Activated CD4-positive, alpha-beta memory T cell treated with anti-CD3 and anti-CD28 coated beads for 36 hours (primary cell): ENCODE measurements at regions not wholly inside any gene's neighbourhood (a gene's known extent, or its start where the extent isn't known, plus 50 kb on each side); places are given as distances from the start of the nearest gene placed in this dataset.
"Not testable (repeated sequence)": the region's sequence is repeated elsewhere in the genome, so short reads cannot be mapped to it uniquely, and the experiment has no call there.

Source experiments
- CTCF ChIA-PET: fragments of 350-600 bp; sonication (Branson Sonifier 250); formaldehyde crosslinking; loops from one replicate; lab custom pipeline; 2021; ENCODE audit warnings: antibody characterized with exemption, inconsistent platforms; lab: Charles Lee
- POLR2A ChIA-PET: fragments of 350-600 bp; sonication (Branson Sonifier 250); formaldehyde crosslinking; loops from one replicate; lab custom pipeline; 2021; ENCODE audit warnings: antibody characterized with exemption; lab: Charles Lee
- DNase-seq: peaks from one replicate; pipeline ENCODE4 v3.0.0-alpha.2; 2020
- H3K27ac Mint-ChIP-seq: one replicate; pipeline ENCODE4 v1.8.0; 2021; ENCODE audit warnings: mixed read lengths
- H3K27me3 Mint-ChIP-seq: one replicate; pipeline ENCODE4 v1.8.0; 2021; ENCODE audit warnings: mixed read lengths
- H3K36me3 Mint-ChIP-seq: one replicate; pipeline ENCODE4 v1.8.0; 2021; ENCODE audit warnings: mixed read lengths
- H3K4me1 Mint-ChIP-seq: one replicate; pipeline ENCODE4 v1.8.0; 2021; ENCODE audit warnings: low read depth, mixed read lengths
- H3K4me3 Mint-ChIP-seq: one replicate; pipeline ENCODE4 v1.8.0; 2021; ENCODE audit warnings: mild to moderate bottlenecking, mixed read lengths
- H3K9me3 Mint-ChIP-seq: one replicate; pipeline ENCODE4 v1.8.0; 2021; ENCODE audit warnings: mixed read lengths
- intact Hi-C: fragments of 100-400 bp; cut with micrococcal nuclease; formaldehyde crosslinking; loops from one replicate; pipeline ENCODE4 v1.15.1; 2023

DNA sequence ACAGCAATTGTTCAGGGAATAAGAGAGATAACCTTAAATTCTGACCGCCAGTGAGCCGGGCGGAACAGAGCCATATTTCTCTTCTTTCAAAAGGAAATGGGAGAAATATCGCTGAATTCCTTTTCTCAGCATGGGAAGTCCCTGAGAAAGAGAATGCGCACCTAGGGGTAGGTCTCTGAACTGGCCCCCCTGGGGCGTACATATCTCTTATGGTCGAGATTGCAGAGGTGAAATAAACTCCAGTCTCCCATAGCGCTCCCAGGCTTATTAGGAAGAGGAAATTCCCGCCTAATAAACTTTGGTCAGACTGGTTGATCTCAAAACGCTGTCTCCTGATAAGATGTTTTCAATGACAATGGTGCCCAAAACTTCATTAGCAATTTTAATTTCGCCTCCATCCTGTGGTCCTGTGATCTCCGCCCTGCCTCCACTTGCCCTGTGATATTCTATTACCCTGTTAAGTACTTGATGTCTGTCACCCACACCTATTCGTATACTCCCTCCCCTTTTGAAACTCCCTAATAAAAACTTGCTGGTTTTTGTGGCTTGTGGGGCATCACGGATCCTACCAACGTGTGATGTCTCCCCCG lies 195.8 kb upstream of the HMCN1 start:
- H3K9me3 Mint-ChIP-seq, H3K36me3 Mint-ChIP-seq, H3K4me3 Mint-ChIP-seq, H3K27ac Mint-ChIP-seq, DNase-seq, POLR2A ChIA-PET, H3K4me1 Mint-ChIP-seq, H3K27me3 Mint-ChIP-seq, CTCF ChIA-PET, intact Hi-C loops: not testable (repeated sequence)

DNA sequence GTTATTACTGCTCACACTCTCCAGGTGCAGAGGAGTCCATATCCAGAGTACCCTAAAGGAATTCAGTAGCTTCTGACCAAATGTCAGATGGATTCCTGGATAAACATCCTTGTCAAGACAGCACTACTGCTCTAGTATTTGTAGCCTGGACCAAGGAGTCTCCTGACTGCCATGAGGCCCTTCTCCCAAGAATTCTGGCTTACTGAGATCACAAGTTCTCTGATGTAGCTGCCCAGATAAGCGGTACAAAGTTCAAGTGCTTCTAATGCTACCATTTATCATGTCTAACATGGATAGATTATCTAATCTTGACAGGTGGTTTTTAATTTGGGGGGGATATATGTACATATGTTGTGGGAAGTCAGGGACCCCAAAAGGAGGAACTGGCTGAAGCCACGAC lies 196.6 kb upstream of the HMCN1 start:
- no peaks in the 10 kb centered on the region for H3K36me3 Mint-ChIP-seq
- H3K27me3 Mint-ChIP-seq: no peaks in the 10 kb centered on the region
- peaks cover 8% of the 10 kb centered on the region for H3K4me1 Mint-ChIP-seq
- CTCF ChIA-PET: interaction anchor here (0.9 kb wide), 1 partner anchor 14 kb away, joined by 3 read pairs; no protein-coding TSS in a partner anchor
- H3K4me3 Mint-ChIP-seq: no peak overlapping the region
- H3K9me3 Mint-ChIP-seq: peaks cover 8% of the 10 kb centered on the region
- no peak overlapping the region for H3K27ac Mint-ChIP-seq
- intact Hi-C loops: no loop called here
- POLR2A ChIA-PET: no interaction called here
- DNase-seq: no peak

DNA sequence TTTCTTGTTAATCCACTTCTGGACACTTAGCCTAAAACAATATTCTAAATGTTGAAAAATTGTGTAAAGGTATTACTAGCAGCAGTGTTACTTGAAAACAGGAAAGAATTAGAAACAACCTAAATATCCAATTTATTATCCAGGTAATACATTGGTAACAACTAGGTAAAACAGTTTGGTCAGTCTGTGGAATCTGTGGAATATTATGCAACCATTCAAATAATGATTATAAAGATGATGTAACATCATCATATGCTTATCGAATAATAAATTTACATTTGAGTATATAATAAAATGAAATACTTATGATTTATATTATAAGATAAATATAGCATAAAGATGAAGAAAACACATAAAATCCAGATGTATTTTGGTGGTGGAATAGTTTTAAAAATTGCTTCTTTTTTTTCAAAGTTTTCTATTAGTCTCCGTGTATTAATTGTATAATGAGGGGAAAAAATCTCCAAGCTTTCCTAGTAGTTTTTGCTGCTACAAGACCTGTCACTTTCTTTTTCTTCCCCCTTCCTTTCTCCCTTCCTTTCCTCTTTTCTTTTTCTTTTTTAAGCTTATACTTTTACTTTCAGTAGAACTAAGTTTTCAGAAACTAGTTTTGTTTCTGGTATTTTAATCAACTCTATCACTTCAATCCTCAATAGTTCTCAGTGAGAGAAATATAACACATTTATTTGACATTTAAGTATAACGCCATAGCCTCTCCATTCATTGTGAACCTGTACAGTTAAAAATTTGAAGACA lies 197.8 kb upstream of the HMCN1 start:
- intact Hi-C loops: no loop called here
- Mint-ChIP-seq H3K36me3 (no peaks in the 10 kb centered on the region), H3K4me1 (peaks cover 8% of the 10 kb centered on the region), H3K9me3 (peaks cover 8% of the 10 kb centered on the region), H3K27ac (no peak overlapping the region), H3K4me3 (no peak overlapping the region), H3K27me3 (no peaks in the 10 kb centered on the region)
- CTCF ChIA-PET: interaction anchor here (0.9 kb wide), 1 partner anchor 14 kb away, joined by 3 read pairs; no protein-coding TSS in a partner anchor
- POLR2A ChIA-PET: no interaction called here
- no peak for DNase-seq

DNA sequence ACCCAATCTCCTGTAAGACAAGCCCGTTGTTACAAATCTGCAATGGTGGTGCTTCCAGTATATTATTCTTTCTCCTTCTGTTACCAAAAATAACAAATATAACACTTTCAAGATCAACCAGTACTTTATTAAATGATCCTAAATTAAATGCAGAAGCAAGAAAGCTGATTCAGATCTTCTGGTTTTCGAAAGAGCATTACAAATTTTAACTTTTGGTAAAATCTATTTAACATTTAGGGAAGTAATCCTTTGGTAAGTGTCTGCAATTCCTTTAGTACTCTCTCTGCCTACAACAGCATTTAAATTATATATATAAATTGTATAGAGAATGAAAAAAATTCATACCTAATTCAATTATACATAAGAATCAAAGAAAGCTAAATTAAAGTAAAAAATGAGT lies 198.6 kb upstream of the HMCN1 start:
- Mint-ChIP-seq H3K9me3 (peaks cover 8% of the 10 kb centered on the region), H3K27ac (no peak overlapping the region), H3K27me3 (no peaks in the 10 kb centered on the region), H3K4me1 (peaks cover 8% of the 10 kb centered on the region), H3K4me3 (no peak overlapping the region), H3K36me3 (no peaks in the 10 kb centered on the region)
- intact Hi-C loops: no loop called here
- ChIA-PET CTCF (no interaction called here), POLR2A (no interaction called here)
- no peak for DNase-seq

DNA sequence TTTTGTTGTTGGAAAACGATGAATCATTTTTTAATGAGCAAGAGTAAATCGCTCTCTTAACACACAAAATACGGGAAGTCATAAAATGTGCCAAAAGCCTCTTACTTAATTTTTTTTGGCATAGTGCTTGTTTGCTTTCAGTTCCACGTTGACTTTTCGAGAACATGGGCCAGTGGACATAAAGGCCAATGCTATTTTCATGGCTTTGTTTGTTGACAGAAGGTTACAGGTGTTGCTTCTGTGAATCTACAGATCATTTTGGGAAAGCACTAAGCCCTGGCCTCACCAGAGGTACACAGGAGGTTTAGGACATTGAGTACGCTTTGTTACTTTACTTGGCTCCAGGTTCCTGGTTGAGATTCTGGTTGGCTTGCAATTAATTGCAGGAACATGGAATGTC lies 199.4 kb upstream of the HMCN1 start:
- intact Hi-C loops: loop anchor here (5.0 kb wide), 1 partner anchor 48 kb away; no protein-coding TSS in a partner anchor
- H3K36me3 Mint-ChIP-seq: no peaks in the 10 kb centered on the region
- no peak overlapping the region for H3K27ac Mint-ChIP-seq
- DNase-seq: no peak
- ChIA-PET POLR2A (no interaction called here), CTCF (no interaction called here)
- no peaks in the 10 kb centered on the region for H3K27me3 Mint-ChIP-seq
- H3K4me3 Mint-ChIP-seq: no peak overlapping the region
- peaks cover 7% of the 10 kb centered on the region for H3K4me1 Mint-ChIP-seq
- H3K9me3 Mint-ChIP-seq: peaks cover 7% of the 10 kb centered on the region

DNA sequence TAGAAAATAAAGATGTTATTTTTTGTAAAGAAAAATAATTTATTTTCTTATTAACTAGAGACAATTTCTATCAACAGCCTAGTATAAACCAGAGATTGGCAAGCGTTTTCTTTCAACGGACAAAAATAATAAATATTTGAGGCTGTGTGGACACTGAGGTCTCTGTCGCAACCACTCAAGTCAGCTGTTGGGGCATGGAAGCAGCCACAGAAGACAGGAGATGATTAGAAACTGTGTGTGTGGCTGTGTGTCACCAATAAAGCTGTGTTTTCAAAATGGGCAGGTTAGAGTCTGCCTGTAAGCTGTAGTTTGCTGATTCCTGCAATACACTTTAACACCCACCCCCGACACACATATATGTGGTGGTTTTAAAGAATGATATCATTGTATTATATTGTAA lies 200.6 kb upstream of the HMCN1 start:
- Mint-ChIP-seq H3K27me3 (no peaks in the 10 kb centered on the region), H3K36me3 (no peaks in the 10 kb centered on the region), H3K9me3 (no peaks in the 10 kb centered on the region), H3K27ac (no peak overlapping the region), H3K4me1 (no peaks in the 10 kb centered on the region), H3K4me3 (no peak overlapping the region)
- POLR2A ChIA-PET: no interaction called here
- intact Hi-C loops: loop anchor here (5.0 kb wide), 1 partner anchor 49 kb away; no protein-coding TSS in a partner anchor
- CTCF ChIA-PET: no interaction called here
- no peak for DNase-seq

DNA sequence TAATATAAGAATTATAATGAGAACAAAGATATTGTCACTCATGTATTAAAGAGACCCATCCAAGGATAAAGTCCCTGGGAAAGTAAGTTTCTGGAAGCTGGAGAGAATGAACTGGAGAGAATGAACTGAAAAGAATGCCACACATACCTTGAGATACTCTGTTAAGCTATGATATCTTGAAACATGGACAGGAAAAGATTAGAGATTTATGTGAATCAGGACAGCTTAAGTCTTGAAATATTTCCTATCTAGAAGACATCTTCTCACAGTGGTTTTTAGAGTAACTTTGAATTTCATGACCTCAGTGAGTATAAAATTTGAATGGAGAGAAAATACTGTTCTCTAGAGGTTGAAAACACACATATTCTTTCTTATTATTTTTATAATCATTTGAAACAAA lies 201.3 kb upstream of the HMCN1 start:
- ChIA-PET CTCF (no interaction called here), POLR2A (no interaction called here)
- no peaks in the 10 kb centered on the region for H3K27me3 Mint-ChIP-seq
- no peak for DNase-seq
- H3K36me3 Mint-ChIP-seq: no peaks in the 10 kb centered on the region
- intact Hi-C loops: loop anchor here (5.0 kb wide), 1 partner anchor 49 kb away; no protein-coding TSS in a partner anchor
- no peak overlapping the region for H3K27ac Mint-ChIP-seq
- no peaks in the 10 kb centered on the region for H3K9me3 Mint-ChIP-seq
- no peaks in the 10 kb centered on the region for H3K4me1 Mint-ChIP-seq
- H3K4me3 Mint-ChIP-seq: no peak overlapping the region

DNA sequence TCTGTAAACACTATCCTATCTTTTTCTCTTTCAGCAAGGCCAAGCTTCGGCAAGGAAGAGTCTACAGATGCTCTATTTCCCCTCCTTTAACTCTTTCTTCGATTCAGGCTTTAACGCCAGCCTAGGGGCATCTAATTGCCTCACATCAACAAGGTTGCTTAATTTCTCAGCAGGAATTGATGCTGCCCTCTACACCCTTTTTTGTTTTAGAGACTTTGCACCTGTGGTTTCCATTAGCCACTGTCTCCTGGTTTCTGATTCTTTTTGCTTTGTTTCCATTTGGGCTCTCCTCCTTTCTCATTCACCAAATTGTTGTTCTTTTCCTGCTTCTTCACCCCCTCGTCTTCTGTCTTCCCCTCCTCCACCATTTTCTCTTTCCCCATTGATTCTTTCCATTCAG lies 202.4 kb upstream of the HMCN1 start:
- DNase-seq: no peak
- intact Hi-C loops: loop anchor here (5.0 kb wide), 1 partner anchor 50 kb away; no protein-coding TSS in a partner anchor
- Mint-ChIP-seq H3K36me3 (no peaks in the 10 kb centered on the region), H3K4me1 (no peaks in the 10 kb centered on the region), H3K4me3 (no peak overlapping the region), H3K27me3 (no peaks in the 10 kb centered on the region), H3K27ac (no peak overlapping the region), H3K9me3 (no peaks in the 10 kb centered on the region)
- POLR2A ChIA-PET: no interaction called here
- CTCF ChIA-PET: no interaction called here

DNA sequence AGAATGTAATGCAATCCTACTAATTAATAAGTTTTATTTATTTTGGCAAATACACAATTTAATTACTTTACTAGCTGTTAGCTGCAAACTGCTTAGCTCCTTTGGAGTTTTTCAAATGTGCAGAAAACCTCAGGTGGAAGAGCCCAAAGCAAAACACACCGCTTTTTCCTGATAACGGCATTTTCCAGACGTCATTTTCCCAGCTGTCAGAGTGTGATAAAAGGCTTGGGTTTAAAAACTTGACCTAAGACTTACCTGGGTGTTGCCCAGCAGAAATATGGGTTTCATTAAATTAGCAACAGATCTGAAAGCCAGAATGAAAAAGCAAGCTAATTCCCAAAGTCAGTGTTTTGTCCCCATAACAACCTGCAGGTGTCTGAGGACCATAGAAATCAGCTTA lies 204.0 kb upstream of the HMCN1 start:
- Mint-ChIP-seq H3K36me3 (no peaks in the 10 kb centered on the region), H3K4me3 (no peak overlapping the region), H3K9me3 (no peaks in the 10 kb centered on the region), H3K27ac (no peak overlapping the region), H3K4me1 (no peaks in the 10 kb centered on the region), H3K27me3 (no peaks in the 10 kb centered on the region)
- ChIA-PET POLR2A (no interaction called here), CTCF (interaction anchor here (0.6 kb wide), 1 partner anchor 347 kb away, joined by 3 read pairs; no protein-coding TSS in a partner anchor)
- no peak for DNase-seq
- intact Hi-C loops: loop anchor here (5.0 kb wide), 1 partner anchor 52 kb away; no protein-coding TSS in a partner anchor

DNA sequence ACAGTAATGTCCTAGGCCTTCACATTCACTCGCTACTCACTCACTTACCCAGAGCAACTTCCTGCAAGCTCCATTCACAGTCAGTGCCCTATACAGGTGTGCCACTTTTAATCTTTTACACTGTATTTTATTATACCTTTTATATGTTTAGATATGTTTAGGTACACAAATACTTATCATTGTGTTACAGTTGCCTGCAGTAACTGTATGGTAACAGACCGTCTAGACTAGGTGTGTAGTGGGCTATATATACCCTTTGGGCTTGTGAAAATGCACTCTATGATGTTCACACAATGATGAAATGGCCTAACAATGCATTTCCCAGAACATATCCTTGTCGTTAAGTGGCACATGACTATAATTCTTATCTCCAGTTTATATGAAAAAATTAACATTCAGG lies 204.5 kb upstream of the HMCN1 start:
- Mint-ChIP-seq H3K4me1 (no peaks in the 10 kb centered on the region), H3K4me3 (no peak overlapping the region), H3K27ac (no peak overlapping the region), H3K36me3 (no peaks in the 10 kb centered on the region), H3K9me3 (no peaks in the 10 kb centered on the region), H3K27me3 (no peaks in the 10 kb centered on the region)
- intact Hi-C loops: loop anchor here (5.0 kb wide), 1 partner anchor 53 kb away; no protein-coding TSS in a partner anchor
- no peak for DNase-seq
- ChIA-PET CTCF (no interaction called here), POLR2A (no interaction called here)

DNA sequence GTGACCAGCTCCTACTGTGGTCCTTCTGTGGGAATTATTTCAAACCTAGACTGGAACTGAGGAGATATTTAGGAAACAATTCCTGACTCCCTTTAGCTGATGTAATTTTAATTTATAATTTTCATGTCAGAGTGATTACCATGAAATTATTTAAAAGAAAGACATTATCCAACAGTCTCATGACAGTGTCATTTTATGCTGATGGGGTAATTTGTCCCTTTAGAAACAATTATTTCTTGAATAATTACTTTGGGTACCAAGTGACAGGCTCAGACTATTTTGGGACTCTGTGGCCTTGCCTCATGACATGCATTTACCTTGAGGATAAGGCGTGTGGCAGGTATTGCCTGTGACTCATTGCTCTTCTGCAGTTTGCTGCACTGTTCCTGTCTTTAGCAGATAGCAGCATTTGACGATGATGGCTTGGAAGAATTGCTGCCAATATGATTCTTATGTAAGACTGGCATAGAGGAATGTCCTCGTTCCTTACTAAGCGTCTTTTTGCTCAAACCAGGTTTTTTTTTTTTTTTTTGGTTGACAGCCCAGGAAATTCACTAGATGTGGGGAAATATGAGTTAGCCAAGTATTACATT lies 206.0 kb upstream of the HMCN1 start:
- H3K36me3 Mint-ChIP-seq: no peaks in the 10 kb centered on the region
- no peaks in the 10 kb centered on the region for H3K27me3 Mint-ChIP-seq
- H3K9me3 Mint-ChIP-seq: no peaks in the 10 kb centered on the region
- H3K4me3 Mint-ChIP-seq: no peak overlapping the region
- intact Hi-C loops: no loop called here
- CTCF ChIA-PET: interaction anchor here (0.7 to 1.1 kb wide), 2 partner anchors 34 to 68 kb away, joined by 3 read pairs; no protein-coding TSS in a partner anchor
- no peak for DNase-seq
- POLR2A ChIA-PET: no interaction called here
- H3K4me1 Mint-ChIP-seq: no peaks in the 10 kb centered on the region
- no peak overlapping the region for H3K27ac Mint-ChIP-seq
